HG03280 (cell line): ENCODE measurements at regions not wholly inside any gene's neighbourhood (a gene's known extent, or its start where the extent isn't known, plus 50 kb on each side); places are given as distances from the start of the nearest gene placed in this dataset.

Experiments
- ATAC-seq: cut with Tn5 transposase; IDR thresholded peaks from one replicate; pipeline ENCODE4 v1.9.1; 2021; ENCODE audit warnings: mild to moderate bottlenecking, moderate library complexity; ENCODE audit not compliant: unreplicated experiment

- peak; percentile 98 for ATAC-seq
Measured at GRCh38 chr3:189041482-189042090, 130.2 kb upstream of the TPRG1 start.

- no peak for ATAC-seq
Measured at GRCh38 chr3:189042832-189043231, 128.9 kb upstream of the TPRG1 start.

- no peak for ATAC-seq
Measured at GRCh38 chr3:189049458-189050236, 122.1 kb upstream of the TPRG1 start.

GRCh38 chr3:189053322-189053721, 118.4 kb upstream of the TPRG1 start:
- no peak for ATAC-seq

- ATAC-seq: no peak
Measured at GRCh38 chr3:189056646-189057335, 115.0 kb upstream of the TPRG1 start.

- ATAC-seq: no peak
Measured at GRCh38 chr3:189057369-189057768, 114.4 kb upstream of the TPRG1 start.

GRCh38 chr3:189058071-189058470, 113.7 kb upstream of the TPRG1 start:
- ATAC-seq: no peak

GRCh38 chr3:189070965-189071364, 100.8 kb upstream of the TPRG1 start:
- ATAC-seq: no peak

- no peak for ATAC-seq
Measured at GRCh38 chr3:189071446-189071845, 100.3 kb upstream of the TPRG1 start.

GRCh38 chr3:189076449-189076848, 95.3 kb upstream of the TPRG1 start:
- no peak for ATAC-seq

GRCh38 chr3:189080745-189081144, 91.0 kb upstream of the TPRG1 start:
- ATAC-seq: no peak

GRCh38 chr3:189082666-189083427, 88.9 kb upstream of the TPRG1 start:
- ATAC-seq: no peak

- no peak for ATAC-seq
Measured at GRCh38 chr3:189084620-189085019, 87.2 kb upstream of the TPRG1 start.

- ATAC-seq: no peak
Measured at GRCh38 chr3:189092547-189092946, 79.2 kb upstream of the TPRG1 start.

- ATAC-seq: no peak
Measured at GRCh38 chr3:189094539-189094938, 77.2 kb upstream of the TPRG1 start.

- ATAC-seq: no peak
Measured at GRCh38 chr3:189096092-189096491, 75.7 kb upstream of the TPRG1 start.

- ATAC-seq: no peak
Measured at GRCh38 chr3:189099031-189099471, 72.7 kb upstream of the TPRG1 start.

- ATAC-seq: no peak
Measured at GRCh38 chr3:189099505-189100290, 72.1 kb upstream of the TPRG1 start.

- ATAC-seq: no peak
Measured at GRCh38 chr3:189100866-189101265, 70.9 kb upstream of the TPRG1 start.

GRCh38 chr3:189101594-189101993, 70.2 kb upstream of the TPRG1 start:
- no peak for ATAC-seq
